ENCODE measurements at regions not wholly inside any gene's neighbourhood (a gene's known extent, or its start where the extent isn't known, plus 50 kb on each side); places are given as distances from the start of the nearest gene placed in this dataset.

GRCh38 chr1:204806943-204807687 lies 63.5 kb upstream of the NFASC start:
- TF ChIP-seq CTCF (conservative IDR thresholded peaks at IDR 0.05) (peak; percentile 100), ZFX (IDR thresholded peaks at IDR 0.05) (no peak)

All from C4-2B (cell line).